Activated B cell treated with CpG ODN at 0.5 μM for 24 hours (primary cell): ENCODE measurements at regions not wholly inside any gene's neighbourhood (a gene's known extent, or its start where the extent isn't known, plus 50 kb on each side); places are given as distances from the start of the nearest gene placed in this dataset.
"Not testable (repeated sequence)": the region's sequence is repeated elsewhere in the genome, so short reads cannot be mapped to it uniquely, and the experiment has no call there.

Experiments
- ATAC-seq: fragments of 200-7000 bp; cut with Tn5 transposase; one replicate; pipeline ENCODE4 v1.10.0; 2021; ENCODE audit warnings: low read depth, mild to moderate bottlenecking, moderate library complexity
- CTCF ChIA-PET: fragments of 350-600 bp; sonication (Branson Sonifier 250); formaldehyde crosslinking; loops from one replicate; lab custom pipeline; 2021; ENCODE audit warnings: antibody characterized with exemption; lab: Charles Lee
- POLR2A ChIA-PET: fragments of 350-600 bp; sonication (Branson Sonifier 250); formaldehyde crosslinking; loops from one replicate; lab custom pipeline; 2021; ENCODE audit warnings: antibody characterized with exemption; lab: Charles Lee
- DNase-seq: peaks from one replicate; pipeline ENCODE4 v3.0.0; 2022
- H3K27ac Mint-ChIP-seq: one replicate; pipeline ENCODE4 v1.8.0; 2020; ENCODE audit warnings: mixed read lengths
- H3K27me3 Mint-ChIP-seq: one replicate; pipeline ENCODE4 v1.8.0; 2021; ENCODE audit warnings: mixed read lengths
- H3K36me3 Mint-ChIP-seq: one replicate; pipeline ENCODE4 v1.8.0; 2021; ENCODE audit warnings: low read depth, mixed read lengths
- H3K4me1 Mint-ChIP-seq: one replicate; pipeline ENCODE4 v1.8.0; 2021; ENCODE audit warnings: mixed read lengths
- H3K4me3 Mint-ChIP-seq: one replicate; pipeline ENCODE4 v1.8.0; 2020; ENCODE audit warnings: mild to moderate bottlenecking, mixed read lengths
- H3K9me3 Mint-ChIP-seq: one replicate; pipeline ENCODE4 v1.8.0; 2020; ENCODE audit warnings: mixed read lengths
- intact Hi-C: fragments of 100-400 bp; cut with micrococcal nuclease; formaldehyde crosslinking; loops from one replicate; pipeline ENCODE4 v1.15.1; 2024
- TF ChIP-seq, protein P1 (sequence below): fragments of 200-600 bp; IDR thresholded peaks from one replicate; pipeline ENCODE4 v1.8.0; 2022; ENCODE audit warnings: antibody characterized with exemption, mild to moderate bottlenecking

DNA sequence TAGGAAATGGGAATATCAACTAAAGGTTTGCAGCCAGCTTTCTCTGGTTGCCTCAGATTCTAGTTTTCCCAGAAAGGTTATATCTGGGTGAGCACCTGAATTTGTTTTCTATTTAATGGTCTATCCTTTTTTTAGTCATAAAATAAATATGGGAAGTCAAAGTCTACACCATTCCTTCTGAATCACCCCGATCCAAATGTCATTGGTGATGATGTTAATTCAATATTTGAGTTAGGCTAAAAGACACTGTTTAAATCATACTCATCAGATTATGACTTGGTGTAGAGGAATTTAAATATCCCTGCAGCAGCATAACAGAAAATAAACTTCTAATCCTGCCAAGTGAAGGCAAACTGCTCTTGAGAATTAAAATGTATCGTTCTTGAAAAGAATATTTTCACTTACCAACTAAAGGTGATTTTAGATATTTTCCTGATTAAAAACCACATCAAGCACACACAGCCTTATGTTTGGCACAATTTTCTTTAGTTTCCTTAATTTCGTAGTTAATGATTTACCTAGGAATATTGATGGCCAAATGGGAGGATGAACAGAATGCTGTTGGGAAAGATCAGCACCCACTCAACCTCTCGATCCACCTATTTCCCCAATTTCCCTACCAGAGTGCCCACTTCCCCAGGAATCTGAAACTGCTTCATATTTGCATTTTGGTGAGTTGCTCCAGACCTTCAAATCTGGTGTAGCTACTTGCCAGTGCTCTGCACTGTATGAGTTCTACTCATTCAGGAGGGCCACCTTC, 103.1 kb upstream of the TSLP start:
- Mint-ChIP-seq H3K27me3 (no peaks in the 10 kb centered on the region), H3K4me1 (no peaks in the 10 kb centered on the region), H3K36me3 (no peaks in the 10 kb centered on the region), H3K9me3 (no peaks in the 10 kb centered on the region), H3K4me3 (no peak overlapping the region), H3K27ac (no peak overlapping the region)
- TF ChIP-seq, protein P1, sequence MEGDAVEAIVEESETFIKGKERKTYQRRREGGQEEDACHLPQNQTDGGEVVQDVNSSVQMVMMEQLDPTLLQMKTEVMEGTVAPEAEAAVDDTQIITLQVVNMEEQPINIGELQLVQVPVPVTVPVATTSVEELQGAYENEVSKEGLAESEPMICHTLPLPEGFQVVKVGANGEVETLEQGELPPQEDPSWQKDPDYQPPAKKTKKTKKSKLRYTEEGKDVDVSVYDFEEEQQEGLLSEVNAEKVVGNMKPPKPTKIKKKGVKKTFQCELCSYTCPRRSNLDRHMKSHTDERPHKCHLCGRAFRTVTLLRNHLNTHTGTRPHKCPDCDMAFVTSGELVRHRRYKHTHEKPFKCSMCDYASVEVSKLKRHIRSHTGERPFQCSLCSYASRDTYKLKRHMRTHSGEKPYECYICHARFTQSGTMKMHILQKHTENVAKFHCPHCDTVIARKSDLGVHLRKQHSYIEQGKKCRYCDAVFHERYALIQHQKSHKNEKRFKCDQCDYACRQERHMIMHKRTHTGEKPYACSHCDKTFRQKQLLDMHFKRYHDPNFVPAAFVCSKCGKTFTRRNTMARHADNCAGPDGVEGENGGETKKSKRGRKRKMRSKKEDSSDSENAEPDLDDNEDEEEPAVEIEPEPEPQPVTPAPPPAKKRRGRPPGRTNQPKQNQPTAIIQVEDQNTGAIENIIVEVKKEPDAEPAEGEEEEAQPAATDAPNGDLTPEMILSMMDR, result no peak
- intact Hi-C loops, result no loop called here
- no peak for DNase-seq
- CTCF ChIA-PET, result no interaction called here
- POLR2A ChIA-PET, result no interaction called here
- ATAC-seq, result no peak

DNA sequence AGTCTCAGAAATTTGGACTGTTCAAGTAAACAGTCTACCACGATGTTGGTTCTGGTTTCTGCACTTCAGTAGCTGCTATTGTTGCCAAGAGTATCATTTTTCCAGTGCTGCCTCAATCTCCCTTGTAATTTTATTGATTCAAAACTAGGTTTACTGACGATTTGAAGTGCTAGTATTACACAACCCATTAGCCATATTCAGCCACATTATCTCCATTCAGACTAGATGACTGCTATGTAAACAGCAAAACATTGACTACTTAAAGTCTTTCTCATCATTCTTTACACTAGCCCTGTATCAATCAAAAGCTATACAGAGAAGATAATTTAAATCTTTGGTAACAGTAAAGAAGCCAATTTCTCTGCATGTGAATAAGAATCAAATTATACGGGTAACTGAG, 102.0 kb upstream of the TSLP start:
- intact Hi-C loops, result no loop called here
- H3K4me1 Mint-ChIP-seq, result no peaks in the 10 kb centered on the region
- ChIA-PET CTCF (no interaction called here), POLR2A (no interaction called here)
- no peaks in the 10 kb centered on the region for H3K27me3 Mint-ChIP-seq
- ATAC-seq (no peak), DNase-seq (no peak)
- no peak overlapping the region for H3K27ac Mint-ChIP-seq
- no peak overlapping the region for H3K4me3 Mint-ChIP-seq
- TF ChIP-seq, protein P1, result no peak
- H3K36me3 Mint-ChIP-seq, result no peaks in the 10 kb centered on the region
- no peaks in the 10 kb centered on the region for H3K9me3 Mint-ChIP-seq

DNA sequence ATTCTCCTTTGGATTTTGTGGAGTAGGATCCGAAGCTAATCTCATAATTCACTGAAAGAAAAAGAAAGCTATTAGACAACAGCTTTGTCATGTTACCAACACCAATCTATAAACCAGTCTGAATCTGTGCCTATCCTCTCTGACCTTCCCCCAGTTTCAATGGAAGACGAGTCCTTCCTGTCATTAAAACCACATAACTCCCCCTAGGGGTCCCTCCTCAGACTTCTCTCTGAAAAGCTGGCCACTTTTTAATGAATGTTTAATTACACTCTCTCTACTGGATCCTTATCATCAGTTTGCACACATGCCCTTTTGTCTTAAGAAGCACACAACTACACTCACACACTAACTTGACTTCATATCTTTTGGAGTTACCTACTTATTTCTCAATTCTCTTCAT, 98.0 kb upstream of the TSLP start:
- ChIA-PET POLR2A (no interaction called here), CTCF (no interaction called here)
- no peak overlapping the region for H3K4me3 Mint-ChIP-seq
- TF ChIP-seq, protein P1, result no peak
- ATAC-seq (no peak), DNase-seq (no peak)
- no peaks in the 10 kb centered on the region for H3K4me1 Mint-ChIP-seq
- peaks cover 3% of the 10 kb centered on the region for H3K9me3 Mint-ChIP-seq
- no peaks in the 10 kb centered on the region for H3K36me3 Mint-ChIP-seq
- no peaks in the 10 kb centered on the region for H3K27me3 Mint-ChIP-seq
- H3K27ac Mint-ChIP-seq, result no peak overlapping the region
- intact Hi-C loops, result no loop called here

DNA sequence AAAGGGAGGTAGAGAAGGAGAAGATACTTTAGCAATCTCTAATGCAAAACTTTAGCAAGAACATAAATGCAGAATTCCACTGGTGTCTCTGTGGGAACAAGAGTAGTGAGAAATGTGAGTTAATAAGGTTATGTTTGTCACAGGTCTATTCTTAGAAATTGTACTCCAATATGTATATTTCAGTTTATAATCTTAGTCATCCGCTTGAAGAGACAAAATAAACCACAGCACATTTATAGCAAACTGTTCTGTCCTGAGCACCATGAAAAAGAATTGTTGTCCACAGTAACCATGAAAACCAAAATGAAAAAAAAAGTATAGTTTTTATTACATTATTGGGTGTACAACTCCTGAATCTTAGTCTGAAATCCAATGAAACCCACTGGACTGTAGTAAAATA, 93.6 kb upstream of the TSLP start:
- no peaks in the 10 kb centered on the region for H3K36me3 Mint-ChIP-seq
- H3K27me3 Mint-ChIP-seq, result no peaks in the 10 kb centered on the region
- POLR2A ChIA-PET, result no interaction called here
- ATAC-seq, result no peak
- no peak overlapping the region for H3K4me3 Mint-ChIP-seq
- TF ChIP-seq, protein P1, result no peak
- no peak for DNase-seq
- H3K9me3 Mint-ChIP-seq, result peaks cover 11% of the 10 kb centered on the region
- CTCF ChIA-PET, result no interaction called here
- H3K4me1 Mint-ChIP-seq, result no peaks in the 10 kb centered on the region
- H3K27ac Mint-ChIP-seq, result no peak overlapping the region
- intact Hi-C loops, result no loop called here

DNA sequence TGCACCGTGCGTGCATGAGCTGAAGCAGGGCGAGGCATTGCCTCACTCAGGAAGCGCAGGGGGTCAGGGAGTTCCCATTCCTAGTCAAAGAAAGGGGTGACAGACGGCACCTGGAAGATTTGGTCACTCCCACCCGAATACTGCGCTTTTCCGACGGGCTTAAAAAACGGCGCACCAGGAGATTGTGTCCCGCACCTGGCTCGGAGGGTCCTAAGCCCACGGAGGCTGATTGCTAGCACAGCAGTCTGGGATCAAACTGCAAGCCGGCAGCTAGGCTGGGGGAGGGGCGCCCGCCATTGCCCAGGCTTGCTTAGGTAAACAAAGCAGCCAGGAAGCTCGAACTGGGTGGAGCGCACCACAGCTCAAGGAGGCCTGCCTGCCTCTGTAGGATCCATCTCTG, 85.6 kb upstream of the TSLP start:
- H3K9me3 Mint-ChIP-seq, H3K27me3 Mint-ChIP-seq, H3K4me3 Mint-ChIP-seq, CTCF ChIA-PET, POLR2A ChIA-PET, ATAC-seq, H3K4me1 Mint-ChIP-seq, intact Hi-C loops, H3K27ac Mint-ChIP-seq, H3K36me3 Mint-ChIP-seq, DNase-seq: not testable (repeated sequence)

DNA sequence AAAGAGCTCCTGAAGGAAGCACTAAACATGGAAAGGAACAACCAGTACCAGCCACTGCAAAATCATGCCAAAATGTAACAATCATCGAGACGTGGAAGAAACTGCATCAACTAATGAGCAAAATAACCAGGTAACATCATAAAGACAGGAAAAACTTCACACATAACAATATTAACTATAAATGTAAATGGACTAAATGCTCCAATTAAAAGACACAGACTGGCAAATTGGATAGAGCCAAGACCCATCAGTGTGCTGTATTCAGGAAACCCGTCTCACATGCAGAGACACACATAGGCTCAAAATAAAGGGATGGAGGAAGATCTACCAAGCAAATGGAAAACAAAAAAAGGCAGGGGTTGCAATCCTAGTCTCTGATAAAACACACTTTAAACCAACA, 83.9 kb upstream of the TSLP start:
- H3K9me3 Mint-ChIP-seq, result peaks cover 13% of the 10 kb centered on the region
- CTCF ChIA-PET, DNase-seq, H3K4me1 Mint-ChIP-seq, H3K36me3 Mint-ChIP-seq, intact Hi-C loops, H3K4me3 Mint-ChIP-seq, H3K27me3 Mint-ChIP-seq, H3K27ac Mint-ChIP-seq, ATAC-seq, POLR2A ChIA-PET: not testable (repeated sequence)
